HepG2 (cell line): ENCODE measurements at regions not wholly inside any gene's neighbourhood (a gene's known extent, or its start where the extent isn't known, plus 50 kb on each side); places are given as distances from the start of the nearest gene placed in this dataset.

Experiments
- CTCF ChIP-seq: sonication (generic); formaldehyde crosslinking; IDR thresholded peaks from 2 replicates; pipeline ENCODE4 v1.5.0; 2020; ENCODE audit warnings: mild to moderate bottlenecking, missing genetic modification reagents, moderate library complexity
- FLYWCH1 ChIP-seq: sonication (generic); formaldehyde crosslinking; IDR thresholded peaks from 2 replicates; pipeline ENCODE4 v1.8.1; 2023; ENCODE audit warnings: mild to moderate bottlenecking, missing genetic modification reagents
- GATAD1 ChIP-seq: IDR thresholded peaks from 2 replicates; pipeline ENCODE4 v1.6.1; 2016; ENCODE audit warnings: missing genetic modification reagents, missing compliant biosample characterization
- HMG20A ChIP-seq: IDR thresholded peaks from 2 replicates; pipeline ENCODE4 v1.6.1; 2016; ENCODE audit warnings: borderline replicate concordance
- ISL2 ChIP-seq: sonication (generic); formaldehyde crosslinking; IDR thresholded peaks from 2 replicates; pipeline ENCODE4 v1.5.0; 2020; ENCODE audit warnings: missing genetic modification reagents
- KMT2B ChIP-seq: IDR thresholded peaks from 2 replicates; pipeline ENCODE4 v1.6.1; 2016; ENCODE audit warnings: missing genetic modification reagents, missing compliant biosample characterization
- NFE2L1 ChIP-seq: sonication (generic); formaldehyde crosslinking; IDR thresholded peaks from 2 replicates; pipeline ENCODE4 v1.4.0; 2020; ENCODE audit warnings: missing genetic modification reagents, mild to moderate bottlenecking, borderline replicate concordance
- PBX2 ChIP-seq: IDR thresholded peaks from 2 replicates; pipeline ENCODE4 v1.6.1; 2016; ENCODE audit warnings: control low read depth
- REST ChIP-seq, 2 experiments: IDR thresholded peaks; 2 replicates each; pipeline ENCODE4 v1.6.1; 2011 to 2012; ENCODE audit warnings: low read length in 2 of 2, borderline replicate concordance in 1 of 2, low read depth in 1 of 2, mild to moderate bottlenecking in 1 of 2, moderate library complexity in 1 of 2
- SAP130 ChIP-seq: IDR thresholded peaks from 2 replicates; pipeline ENCODE4 v1.6.1; 2016; ENCODE audit warnings: low read depth
- SKI ChIP-seq: fragments of 450-650 bp; IDR thresholded peaks from one replicate; pipeline ENCODE4 v1.6.1; 2018; ENCODE audit warnings: mild to moderate bottlenecking; ENCODE audit not compliant: partially characterized antibody
- TRIM22 ChIP-seq: fragments of 450-650 bp; IDR thresholded peaks from 2 replicates; pipeline ENCODE4 v1.6.1; 2017
- ZC3H13 ChIP-seq: sonication (generic); formaldehyde crosslinking; IDR thresholded peaks from 2 replicates; pipeline ENCODE4 v1.8.1; 2023; ENCODE audit warnings: mild to moderate bottlenecking, missing genetic modification reagents, moderate library complexity
- ZEB1 ChIP-seq: IDR thresholded peaks from 2 replicates; pipeline ENCODE4 v1.6.1; 2012; ENCODE audit warnings: mild to moderate bottlenecking, low read depth, inconsistent platforms; ENCODE audit not compliant: insufficient replicate concordance
- ZFP36L1 ChIP-seq: sonication (generic); formaldehyde crosslinking; IDR thresholded peaks from 2 replicates; pipeline ENCODE4 v1.8.0; 2022; ENCODE audit warnings: mild to moderate bottlenecking, missing genetic modification reagents, moderate library complexity
- ZNF644 ChIP-seq: IDR thresholded peaks from 2 replicates; pipeline ENCODE4 v1.6.1; 2016; ENCODE audit warnings: low read depth
- ZNF749 ChIP-seq: sonication (generic); formaldehyde crosslinking; IDR thresholded peaks from 2 replicates; pipeline ENCODE4 v1.8.0; 2022; ENCODE audit warnings: mild to moderate bottlenecking, missing genetic modification reagents, moderate library complexity, borderline replicate concordance
- ZNF780A ChIP-seq: sonication (generic); formaldehyde crosslinking; IDR thresholded peaks from 2 replicates; pipeline ENCODE4 v1.8.0; 2022; ENCODE audit warnings: mild to moderate bottlenecking, missing genetic modification reagents, moderate library complexity
- ZNF83 ChIP-seq: sonication (generic); formaldehyde crosslinking; IDR thresholded peaks from 2 replicates; pipeline ENCODE4 v1.4.0; 2020; ENCODE audit warnings: missing genetic modification reagents, mild to moderate bottlenecking, borderline replicate concordance
- ZNF878 ChIP-seq: sonication (generic); formaldehyde crosslinking; IDR thresholded peaks from 2 replicates; pipeline ENCODE4 v1.8.1; 2023; ENCODE audit warnings: mild to moderate bottlenecking, missing genetic modification reagents, moderate library complexity

- TF ChIP-seq ZNF878 (CRISPR knock-in tag) (0 out of 2 replicates have a peak, but pooled peaks have one; percentile 26), ZNF83 (CRISPR knock-in tag) (no peak), GATAD1 (CRISPR knock-in tag) (0 out of 2 replicates have a peak, but pooled peaks have one; percentile 19), REST (IDR thresholded peaks at IDR 0.05; ENCODE audit: borderline replicate concordance in 1 of 2, low read depth in 1 of 2, low read length in 2 of 2) (no peak), PBX2 (CRISPR knock-in tag) (no peak), FLYWCH1 (CRISPR knock-in tag) (no peak), TRIM22 (no peak), ZNF780A (CRISPR knock-in tag) (0 out of 2 replicates have a peak, but pooled peaks have one; percentile 37), ZNF644 (CRISPR knock-in tag) (0 out of 2 replicates have a peak, but pooled peaks have one; percentile 40), NFE2L1 (CRISPR knock-in tag) (no peak), ZFP36L1 (peak; percentile 44; the same call in 1 of the 2 replicates), KMT2B (CRISPR knock-in tag) (0 out of 2 replicates have a peak, but pooled peaks have one; percentile 44), SKI (no peak), HMG20A (no peak), ZC3H13 (CRISPR knock-in tag) (0 out of 2 replicates have a peak, but pooled peaks have one; percentile 52), ISL2 (peak; percentile 39; the same call in 1 of the 2 replicates), CTCF (CRISPR knock-in tag) (peak; percentile 90), SAP130 (CRISPR knock-in tag) (peak; percentile 40), ZNF749 (CRISPR knock-in tag) (0 out of 2 replicates have a peak, but pooled peaks have one; percentile 67), ZEB1 (peak; percentile 55)
These were observed 82.9 kb upstream of the FOXP4 start (continued) for GRCh38 chr6:41463062-41463930.
